SK-N-SH (cell line): ENCODE measurements at regions not wholly inside any gene's neighbourhood (a gene's known extent, or its start where the extent isn't known, plus 50 kb on each side); places are given as distances from the start of the nearest gene placed in this dataset.

Experiments
- TEAD4 ChIP-seq: IDR thresholded peaks from 2 replicates; pipeline ENCODE4 v1.4.0; 2012; ENCODE audit warnings: mild to moderate bottlenecking, borderline replicate concordance; ENCODE audit not compliant: insufficient read depth
- TF ChIP-seq, protein P1 (sequence below): fragments of 200-600 bp; sonication (generic); IDR thresholded peaks from 2 replicates; pipeline ENCODE4 v1.6.1; 2017; ENCODE audit warnings: antibody characterized with exemption, mild to moderate bottlenecking, moderate library complexity

GRCh38 chr11:112859787-112860186, 101.4 kb upstream of the NCAM1 start:
- TF ChIP-seq, protein P1, sequence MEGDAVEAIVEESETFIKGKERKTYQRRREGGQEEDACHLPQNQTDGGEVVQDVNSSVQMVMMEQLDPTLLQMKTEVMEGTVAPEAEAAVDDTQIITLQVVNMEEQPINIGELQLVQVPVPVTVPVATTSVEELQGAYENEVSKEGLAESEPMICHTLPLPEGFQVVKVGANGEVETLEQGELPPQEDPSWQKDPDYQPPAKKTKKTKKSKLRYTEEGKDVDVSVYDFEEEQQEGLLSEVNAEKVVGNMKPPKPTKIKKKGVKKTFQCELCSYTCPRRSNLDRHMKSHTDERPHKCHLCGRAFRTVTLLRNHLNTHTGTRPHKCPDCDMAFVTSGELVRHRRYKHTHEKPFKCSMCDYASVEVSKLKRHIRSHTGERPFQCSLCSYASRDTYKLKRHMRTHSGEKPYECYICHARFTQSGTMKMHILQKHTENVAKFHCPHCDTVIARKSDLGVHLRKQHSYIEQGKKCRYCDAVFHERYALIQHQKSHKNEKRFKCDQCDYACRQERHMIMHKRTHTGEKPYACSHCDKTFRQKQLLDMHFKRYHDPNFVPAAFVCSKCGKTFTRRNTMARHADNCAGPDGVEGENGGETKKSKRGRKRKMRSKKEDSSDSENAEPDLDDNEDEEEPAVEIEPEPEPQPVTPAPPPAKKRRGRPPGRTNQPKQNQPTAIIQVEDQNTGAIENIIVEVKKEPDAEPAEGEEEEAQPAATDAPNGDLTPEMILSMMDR, result no peak
- TF ChIP-seq TEAD4, result no peak
